ENCODE measurements at regions not wholly inside any gene's neighbourhood (a gene's known extent, or its start where the extent isn't known, plus 50 kb on each side); places are given as distances from the start of the nearest gene placed in this dataset.

GRCh38 chr7:17248527-17248926, 49.9 kb upstream of the AHR start:
- no peak for TF ChIP-seq POLR2A (IDR thresholded peaks at IDR 0.05)
- no peak for TF ChIP-seq CTCF (IDR thresholded peaks at IDR 0.05)
- no peak for TF ChIP-seq EP300 (IDR thresholded peaks at IDR 0.05)
